ENCODE measurements at regions not wholly inside any gene's neighbourhood (a gene's known extent, or its start where the extent isn't known, plus 50 kb on each side); places are given as distances from the start of the nearest gene placed in this dataset.
"Not testable (repeated sequence)": the region's sequence is repeated elsewhere in the genome, so short reads cannot be mapped to it uniquely, and the experiment has no call there.

- no peak for DNase-seq
Measured at GRCh38 chr12:69030321-69030720, 97.3 kb upstream of the CPM start.

GRCh38 chr12:69036533-69036932 is 103.6 kb upstream of the CPM start:
- no peak for DNase-seq

GRCh38 chr12:69036999-69037398 is 104.0 kb upstream of the CPM start:
- no peak for DNase-seq

GRCh38 chr12:69039911-69040310 is 106.9 kb upstream of the CPM start:
- DNase-seq, result no peak

GRCh38 chr12:69042557-69042956 is 109.6 kb upstream of the CPM start:
- DNase-seq, result no peak

- DNase-seq, result no peak
Measured at GRCh38 chr12:69042970-69043369, 110.0 kb upstream of the CPM start.

GRCh38 chr12:69044887-69045286 is 111.9 kb upstream of the CPM start:
- no peak for DNase-seq

GRCh38 chr12:69045430-69045829 is 112.5 kb upstream of the CPM start:
- no peak for DNase-seq

- DNase-seq, result no peak
Measured at GRCh38 chr12:69046363-69046762, 113.4 kb upstream of the CPM start.

- DNase-seq, result no peak
Measured at GRCh38 chr12:69046920-69047319, 113.9 kb upstream of the CPM start.

- no peak for DNase-seq
Measured at GRCh38 chr12:69047990-69048389, 115.0 kb upstream of the CPM start.

- not testable (repeated sequence) for DNase-seq
Measured at GRCh38 chr12:69049855-69050254, 116.9 kb upstream of the CPM start.

- no peak for DNase-seq
Measured at GRCh38 chr12:69052613-69053408, 119.8 kb upstream of the CPM start.

GRCh38 chr12:69054343-69055056 is 121.5 kb upstream of the CPM start:
- no peak for DNase-seq

GRCh38 chr12:69055280-69055679 is 122.3 kb upstream of the CPM start:
- no peak for DNase-seq

- DNase-seq, result no peak
Measured at GRCh38 chr12:69055706-69056105, 122.7 kb upstream of the CPM start.

GRCh38 chr12:69056743-69057515 is 124.0 kb upstream of the CPM start:
- DNase-seq, result no peak

- DNase-seq, result no peak
Measured at GRCh38 chr12:69057742-69058141, 124.8 kb upstream of the CPM start.

GRCh38 chr12:69059465-69060457 is 126.8 kb upstream of the CPM start:
- no peak for DNase-seq

- no peak for DNase-seq
Measured at GRCh38 chr12:69061574-69061973, 128.6 kb upstream of the CPM start.

GRCh38 chr12:69062621-69063237 is 129.8 kb upstream of the CPM start:
- no peak for DNase-seq
